ENCODE measurements at regions not wholly inside any gene's neighbourhood (a gene's known extent, or its start where the extent isn't known, plus 50 kb on each side); places are given as distances from the start of the nearest gene placed in this dataset.

GRCh38 chr5:62938927-62939326, 360.3 kb downstream of the LRRC70 start:
- no peak for TF ChIP-seq CTCF (conservative IDR thresholded peaks at IDR 0.05; ENCODE audit: low read depth, low read length)
- no peak for TF ChIP-seq RAD21 (IDR thresholded peaks at IDR 0.05; ENCODE audit: low read length)
- no peak for TF ChIP-seq POLR2A (IDR thresholded peaks at IDR 0.05; ENCODE audit: low read depth, low read length)

Data from IMR-90 (cell line).